Mucosa of rectum (tissue), 2 donors: ENCODE measurements at regions not wholly inside any gene's neighbourhood (a gene's known extent, or its start where the extent isn't known, plus 50 kb on each side); places are given as distances from the start of the nearest gene placed in this dataset.

ENCODE experiments used
- H3K27ac ChIP-seq, 2 donors: one replicate each; pipeline ENCODE4 v1.7.0; 2013; ENCODE audit warnings: inconsistent platforms in 2 of 2, low read depth in 2 of 2, low read length in 2 of 2
- H3K27me3 ChIP-seq, 2 donors: one replicate each; pipeline ENCODE4 v1.7.0; 2013; ENCODE audit warnings: low read length in 2 of 2; ENCODE audit not compliant: control insufficient read depth in 2 of 2, insufficient read depth in 2 of 2
- H3K36me3 ChIP-seq, 2 donors: one replicate each; pipeline ENCODE4 v1.7.0; 2013; ENCODE audit warnings: low read length in 2 of 2; ENCODE audit not compliant: control insufficient read depth in 2 of 2, insufficient read depth in 2 of 2
- H3K4me1 ChIP-seq, 2 donors: one replicate each; pipeline ENCODE4 v1.7.0; 2013; ENCODE audit warnings: low read length in 2 of 2, mild to moderate bottlenecking in 1 of 2; ENCODE audit not compliant: control insufficient read depth in 2 of 2, insufficient read depth in 2 of 2
- H3K4me3 ChIP-seq, 2 donors: one replicate each; pipeline ENCODE4 v1.7.0; 2013; ENCODE audit warnings: low read length in 2 of 2
- H3K9ac ChIP-seq, 2 donors: one replicate each; pipeline ENCODE4 v1.7.0; 2013; ENCODE audit warnings: low read length in 2 of 2, low read depth in 1 of 2, mild to moderate bottlenecking in 1 of 2
- H3K9me3 ChIP-seq, 2 donors: one replicate each; pipeline ENCODE4 v1.7.0; 2013; ENCODE audit warnings: low read length in 2 of 2; ENCODE audit not compliant: control insufficient read depth in 2 of 2
- donor health status: healthy.
- donor health status: Normal muscosa, but diverticular disease.

- Histone ChIP-seq H3K27me3 (no peaks in the 10 kb centered on the region), H3K4me3 (no peak overlapping the region), H3K9ac (no peak overlapping the region), H3K27ac (no peak overlapping the region), H3K9me3 (peaks cover 0 to 3% of the 10 kb centered on the region in 2 donors), H3K36me3 (no peaks in the 10 kb centered on the region), H3K4me1 (peaks cover 5 to 7% of the 10 kb centered on the region in 2 donors)
These were observed 98.7 kb upstream of the BHLHE23 start for GRCh38 chr20:63105211-63106107.

GRCh38 chr20:63104312-63105181, 97.8 kb upstream of the BHLHE23 start:
- Histone ChIP-seq H3K4me1 (peaks cover 5 to 7% of the 10 kb centered on the region in 2 donors), H3K36me3 (no peaks in the 10 kb centered on the region), H3K9ac (no peak overlapping the region), H3K27ac (no peak overlapping the region), H3K27me3 (no peaks in the 10 kb centered on the region), H3K9me3 (peaks cover 0 to 3% of the 10 kb centered on the region in 2 donors), H3K4me3 (no peak overlapping the region)

GRCh38 chr20:63103402-63104311, 96.9 kb upstream of the BHLHE23 start:
- H3K27ac ChIP-seq: no peak overlapping the region
- peaks cover 0 to 3% of the 10 kb centered on the region in 2 donors for H3K9me3 ChIP-seq
- H3K9ac ChIP-seq: no peak overlapping the region
- no peaks in the 10 kb centered on the region for H3K36me3 ChIP-seq
- H3K27me3 ChIP-seq: no peaks in the 10 kb centered on the region
- H3K4me1 ChIP-seq: peaks cover 5 to 7% of the 10 kb centered on the region in 2 donors
- H3K4me3 ChIP-seq: no peak overlapping the region

- H3K36me3 ChIP-seq: no peaks in the 10 kb centered on the region
- H3K27me3 ChIP-seq: no peaks in the 10 kb centered on the region
- H3K9me3 ChIP-seq: peaks cover 0 to 3% of the 10 kb centered on the region in 2 donors
- H3K4me3 ChIP-seq: peak overlapping the region; percentile 55 to 81
- peaks cover 5 to 7% of the 10 kb centered on the region in 2 donors for H3K4me1 ChIP-seq
- H3K27ac ChIP-seq: peak overlapping the region in 1 of 2 donors; percentile 23
- H3K9ac ChIP-seq: peak overlapping the region in 1 of 2 donors; percentile 64
These were observed 96.1 kb upstream of the BHLHE23 start for GRCh38 chr20:63102721-63103375.

GRCh38 chr20:63101781-63102720, 95.3 kb upstream of the BHLHE23 start:
- H3K4me1 ChIP-seq: peaks cover 5 to 7% of the 10 kb centered on the region in 2 donors
- H3K27ac ChIP-seq: peak overlapping the region in 1 of 2 donors; percentile 65
- H3K9ac ChIP-seq: peak overlapping the region; percentile 52 to 64
- no peaks in the 10 kb centered on the region for H3K27me3 ChIP-seq
- H3K4me3 ChIP-seq: peak overlapping the region; percentile 55 to 81
- no peaks in the 10 kb centered on the region for H3K36me3 ChIP-seq
- peaks cover 0 to under 1% of the 10 kb centered on the region in 2 donors for H3K9me3 ChIP-seq

GRCh38 chr20:63100926-63101699, 94.3 kb upstream of the BHLHE23 start:
- Histone ChIP-seq H3K27ac (no peak overlapping the region), H3K9me3 (no peaks in the 10 kb centered on the region), H3K27me3 (no peaks in the 10 kb centered on the region), H3K4me1 (peaks cover 7 to 9% of the 10 kb centered on the region in 2 donors), H3K36me3 (no peaks in the 10 kb centered on the region), H3K4me3 (no peak overlapping the region), H3K9ac (no peak overlapping the region)

- H3K4me1 ChIP-seq: peaks cover 7 to 11% of the 10 kb centered on the region in 2 donors
- H3K27me3 ChIP-seq: no peaks in the 10 kb centered on the region
- no peaks in the 10 kb centered on the region for H3K36me3 ChIP-seq
- H3K4me3 ChIP-seq: no peak overlapping the region
- H3K9me3 ChIP-seq: no peaks in the 10 kb centered on the region
- no peak overlapping the region for H3K27ac ChIP-seq
- H3K9ac ChIP-seq: no peak overlapping the region
These were observed 93.6 kb upstream of the BHLHE23 start for GRCh38 chr20:63100174-63100925.
